ENCODE measurements at regions not wholly inside any gene's neighbourhood (a gene's known extent, or its start where the extent isn't known, plus 50 kb on each side); places are given as distances from the start of the nearest gene placed in this dataset.

DNA sequence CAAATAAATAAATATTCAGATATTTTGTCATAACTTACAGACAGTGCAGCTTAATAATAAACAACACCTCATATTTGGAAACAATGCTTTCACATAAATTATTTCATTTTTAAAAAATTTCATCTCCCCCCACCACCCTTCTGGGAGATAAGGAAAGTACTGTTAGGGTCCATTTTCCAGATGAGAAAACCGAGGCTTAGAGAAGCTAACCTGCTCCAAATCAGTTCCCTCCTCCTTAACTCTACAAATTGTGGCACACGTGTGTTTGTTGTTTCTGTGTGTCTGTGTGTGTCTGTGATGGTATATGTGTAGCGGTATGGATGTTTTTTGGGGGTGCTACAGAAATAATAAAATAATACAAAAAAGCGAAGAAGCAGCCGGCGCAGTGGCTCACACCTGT lies 54.2 kb upstream of the NAA20 start:
- peaks cover 3 to 13% (median 4%) of the 10 kb centered on the region in 5 donors for H3K4me1 ChIP-seq (ENCODE audit: control insufficient read depth in 5 of 5, insufficient read depth in 5 of 5, low read length in 5 of 5)
- TF ChIP-seq, protein P1, sequence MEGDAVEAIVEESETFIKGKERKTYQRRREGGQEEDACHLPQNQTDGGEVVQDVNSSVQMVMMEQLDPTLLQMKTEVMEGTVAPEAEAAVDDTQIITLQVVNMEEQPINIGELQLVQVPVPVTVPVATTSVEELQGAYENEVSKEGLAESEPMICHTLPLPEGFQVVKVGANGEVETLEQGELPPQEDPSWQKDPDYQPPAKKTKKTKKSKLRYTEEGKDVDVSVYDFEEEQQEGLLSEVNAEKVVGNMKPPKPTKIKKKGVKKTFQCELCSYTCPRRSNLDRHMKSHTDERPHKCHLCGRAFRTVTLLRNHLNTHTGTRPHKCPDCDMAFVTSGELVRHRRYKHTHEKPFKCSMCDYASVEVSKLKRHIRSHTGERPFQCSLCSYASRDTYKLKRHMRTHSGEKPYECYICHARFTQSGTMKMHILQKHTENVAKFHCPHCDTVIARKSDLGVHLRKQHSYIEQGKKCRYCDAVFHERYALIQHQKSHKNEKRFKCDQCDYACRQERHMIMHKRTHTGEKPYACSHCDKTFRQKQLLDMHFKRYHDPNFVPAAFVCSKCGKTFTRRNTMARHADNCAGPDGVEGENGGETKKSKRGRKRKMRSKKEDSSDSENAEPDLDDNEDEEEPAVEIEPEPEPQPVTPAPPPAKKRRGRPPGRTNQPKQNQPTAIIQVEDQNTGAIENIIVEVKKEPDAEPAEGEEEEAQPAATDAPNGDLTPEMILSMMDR (IDR thresholded peaks at IDR 0.05; ENCODE audit: control extremely low read depth, extremely low read depth), result no peak
- no peaks in the 10 kb centered on the region for H3K9me3 ChIP-seq (ENCODE audit: control insufficient read depth in 4 of 4, insufficient read depth in 3 of 4, low read length in 3 of 4)
- peaks cover 14 to 43% (median 23%) of the 10 kb centered on the region in 4 donors for H3K36me3 ChIP-seq (ENCODE audit: control insufficient read depth in 4 of 4, insufficient read depth in 4 of 4, low read length in 4 of 4)
- no peak for ATAC-seq (ENCODE audit: insufficient read depth, low FRiP score)
- H3K27ac ChIP-seq (ENCODE audit: low read depth in 1 of 2, low read length in 1 of 2), result no peak overlapping the region
- H3K4me3 ChIP-seq, result no peak overlapping the region
- no peak overlapping the region for H3K9ac ChIP-seq (ENCODE audit: insufficient read depth in 1 of 2, low read length in 2 of 2)
- 97 to 98% methylated on average over 6 of the region's 6 CpGs for WGBS, 2 donors
- H3K27me3 ChIP-seq (ENCODE audit: control insufficient read depth in 3 of 3, insufficient read depth in 3 of 3, low read length in 2 of 3), result no peaks in the 10 kb centered on the region
- no peak for DNase-seq

DNA sequence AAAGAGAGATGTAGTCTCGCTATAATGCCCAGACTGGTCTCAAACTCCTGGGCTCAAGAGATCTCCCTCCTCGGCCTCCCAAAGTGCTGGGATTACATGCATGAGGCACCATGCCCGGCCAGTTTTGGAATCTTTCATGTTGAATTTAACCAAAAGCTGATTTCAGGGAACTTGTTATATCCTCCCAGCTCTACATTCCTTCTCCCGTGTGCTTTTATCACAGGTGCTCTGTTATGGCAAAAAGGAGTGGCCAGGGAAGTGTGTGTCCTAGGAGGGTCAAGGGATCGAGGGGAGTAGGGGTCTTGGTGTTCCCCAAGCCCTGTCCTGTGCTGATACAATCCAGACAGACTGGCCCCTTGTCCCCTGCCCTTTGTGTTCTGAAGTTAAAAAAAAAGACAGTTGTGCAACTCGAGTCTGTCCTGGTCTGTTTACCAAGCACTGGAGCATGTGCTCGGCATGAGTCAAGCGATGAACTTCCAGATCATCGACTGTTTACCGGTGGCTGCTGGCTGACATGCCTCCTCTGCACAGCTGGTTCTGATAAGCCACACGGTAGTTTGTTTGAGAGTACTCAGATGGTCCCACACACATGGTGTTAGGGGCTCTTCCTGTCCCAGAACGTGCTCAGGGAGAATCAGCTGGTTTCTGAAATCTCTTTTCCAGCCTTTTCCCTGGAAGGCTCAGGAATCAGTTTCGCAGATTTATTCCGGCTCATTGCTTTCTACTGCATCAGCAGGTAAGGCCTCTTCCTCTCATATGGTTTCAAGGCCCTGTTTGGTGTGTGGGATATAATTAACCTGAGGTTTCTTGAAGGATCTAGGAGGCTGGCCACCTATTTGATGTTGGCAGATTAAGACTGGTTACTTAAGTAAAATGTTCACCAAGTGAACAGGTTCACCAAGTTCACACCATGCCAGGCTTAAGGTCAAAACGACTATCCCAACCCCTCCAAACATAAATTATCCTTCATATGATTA lies 52.6 kb upstream of the NAA20 start:
- Histone ChIP-seq H3K36me3 (ENCODE audit: control insufficient read depth in 4 of 4, insufficient read depth in 4 of 4, low read length in 4 of 4) (peaks cover 7 to 36% (median 15%) of the 10 kb centered on the region in 4 donors), H3K27ac (ENCODE audit: low read depth in 1 of 2, low read length in 1 of 2) (peak overlapping the region; percentile 28 to 88), H3K27me3 (ENCODE audit: control insufficient read depth in 3 of 3, insufficient read depth in 3 of 3, low read length in 2 of 3) (no peaks in the 10 kb centered on the region), H3K9ac (ENCODE audit: insufficient read depth in 1 of 2, low read length in 2 of 2) (no peak overlapping the region), H3K4me1 (ENCODE audit: control insufficient read depth in 5 of 5, insufficient read depth in 5 of 5, low read length in 5 of 5) (peaks cover 3 to 13% (median 4%) of the 10 kb centered on the region in 5 donors), H3K9me3 (ENCODE audit: control insufficient read depth in 4 of 4, insufficient read depth in 3 of 4, low read length in 3 of 4) (no peaks in the 10 kb centered on the region), H3K4me3 (no peak overlapping the region)
- TF ChIP-seq, protein P1 (IDR thresholded peaks at IDR 0.05; ENCODE audit: control extremely low read depth, extremely low read depth), result no peak
- WGBS, 2 donors, result 52 to 64% methylated on average over 15 of the region's 15 CpGs
- DNase-seq (peak in 2 of 3 donors; percentile 28 to 71), ATAC-seq (ENCODE audit: insufficient read depth, low FRiP score) (peak; percentile 68)

DNA sequence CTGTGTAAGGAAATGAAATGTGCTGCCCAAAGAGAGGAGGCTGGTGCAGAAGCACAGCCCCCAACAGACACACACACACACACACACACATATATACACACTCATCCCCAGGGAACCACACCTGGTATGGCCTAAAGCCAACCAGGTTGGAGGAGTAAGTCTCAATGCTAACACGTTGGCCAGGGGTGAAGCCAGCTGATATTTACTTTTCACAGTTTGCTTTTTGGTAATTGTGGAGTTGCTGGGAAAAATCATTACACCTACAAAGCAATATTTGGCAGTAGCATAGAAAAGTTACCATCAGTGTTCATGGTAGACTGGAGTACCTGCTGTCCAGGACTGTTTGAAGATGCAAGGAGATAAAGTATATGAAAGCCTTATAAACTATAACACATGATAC lies 50.3 kb upstream of the NAA20 start:
- 66 to 81% methylated on average over 1 of the region's 1 CpG for WGBS, 2 donors
- H3K27ac ChIP-seq (ENCODE audit: low read depth in 1 of 2, low read length in 1 of 2), result no peak overlapping the region
- H3K9ac ChIP-seq (ENCODE audit: insufficient read depth in 1 of 2, low read length in 2 of 2), result no peak overlapping the region
- H3K4me3 ChIP-seq, result no peak overlapping the region
- DNase-seq, result peak in 1 of 3 donors; percentile 47
- H3K27me3 ChIP-seq (ENCODE audit: control insufficient read depth in 3 of 3, insufficient read depth in 3 of 3, low read length in 2 of 3), result no peaks in the 10 kb centered on the region
- no peaks in the 10 kb centered on the region for H3K9me3 ChIP-seq (ENCODE audit: control insufficient read depth in 4 of 4, insufficient read depth in 3 of 4, low read length in 3 of 4)
- ATAC-seq (ENCODE audit: insufficient read depth, low FRiP score), result no peak
- peaks cover 3 to 24% (median 9%) of the 10 kb centered on the region in 4 donors for H3K36me3 ChIP-seq (ENCODE audit: control insufficient read depth in 4 of 4, insufficient read depth in 4 of 4, low read length in 4 of 4)
- TF ChIP-seq, protein P1 (IDR thresholded peaks at IDR 0.05; ENCODE audit: control extremely low read depth, extremely low read depth), result no peak
- H3K4me1 ChIP-seq (ENCODE audit: control insufficient read depth in 5 of 5, insufficient read depth in 5 of 5, low read length in 5 of 5), result peaks cover 3 to 13% (median 4%) of the 10 kb centered on the region in 5 donors
